Fibroblast of skin of back (primary cell): ENCODE measurements at regions not wholly inside any gene's neighbourhood (a gene's known extent, or its start where the extent isn't known, plus 50 kb on each side); places are given as distances from the start of the nearest gene placed in this dataset.

ENCODE experiments used
- DNase-seq: peaks from one replicate; pipeline ENCODE4 v3.0.0-alpha.2; 2013

- peak; percentile 23 for DNase-seq
Observed at GRCh38 chr18:41226186-41226585, 728.8 kb upstream of the PIK3C3 start.

GRCh38 chr18:41216341-41217003 lies 738.6 kb upstream of the PIK3C3 start:
- no peak for DNase-seq

GRCh38 chr18:41207706-41208105 lies 747.3 kb upstream of the PIK3C3 start:
- DNase-seq, result no peak

GRCh38 chr18:41206341-41206830 lies 748.6 kb upstream of the PIK3C3 start:
- no peak for DNase-seq

- DNase-seq, result no peak
Observed at GRCh38 chr18:41199212-41199611, 755.8 kb upstream of the PIK3C3 start.

GRCh38 chr18:41197967-41198366 lies 757.1 kb upstream of the PIK3C3 start:
- no peak for DNase-seq

- no peak for DNase-seq
Observed at GRCh38 chr18:41170346-41170745, 784.7 kb upstream of the PIK3C3 start.

- DNase-seq, result peak; percentile 15
Observed at GRCh38 chr18:41165625-41166024, 789.4 kb upstream of the PIK3C3 start.

- no peak for DNase-seq
Observed at GRCh38 chr18:41162781-41163180, 792.3 kb upstream of the PIK3C3 start.

- no peak for DNase-seq
Observed at GRCh38 chr18:41162191-41162590, 792.8 kb upstream of the PIK3C3 start.

- DNase-seq, result no peak
Observed at GRCh38 chr18:41155910-41156851, 798.9 kb upstream of the PIK3C3 start.

- DNase-seq, result no peak
Observed at GRCh38 chr18:41155025-41155424, 800.0 kb upstream of the PIK3C3 start.

- no peak for DNase-seq
Observed at GRCh38 chr18:41153871-41154270, 801.2 kb upstream of the PIK3C3 start.

- no peak for DNase-seq
Observed at GRCh38 chr18:41150316-41150715, 804.7 kb upstream of the PIK3C3 start.

- no peak for DNase-seq
Observed at GRCh38 chr18:41146301-41146700, 808.7 kb upstream of the PIK3C3 start.

GRCh38 chr18:41145516-41145915 lies 809.5 kb upstream of the PIK3C3 start:
- peak; percentile 72 for DNase-seq

- DNase-seq, result peak; percentile 75
Observed at GRCh38 chr18:41144441-41144840, 810.6 kb upstream of the PIK3C3 start.

GRCh38 chr18:41140506-41140905 lies 814.5 kb upstream of the PIK3C3 start:
- no peak for DNase-seq

- no peak for DNase-seq
Observed at GRCh38 chr18:41135146-41135545, 819.9 kb upstream of the PIK3C3 start.

GRCh38 chr18:41134426-41134825 lies 820.6 kb upstream of the PIK3C3 start:
- peak; percentile 53 for DNase-seq

- no peak for DNase-seq
Observed at GRCh38 chr18:41131050-41131449, 824.0 kb upstream of the PIK3C3 start.

- peak; percentile 61 for DNase-seq
Observed at GRCh38 chr18:41128545-41128944, 826.5 kb upstream of the PIK3C3 start.

- no peak for DNase-seq
Observed at GRCh38 chr18:41128126-41128525, 826.9 kb upstream of the PIK3C3 start.
